Hematopoietic multipotent progenitor cell treated with erythropoietin and hydrocortisone succinate and interleukin-3 and kit ligand, for 4 days (in vitro differentiated cells): ENCODE measurements at regions not wholly inside any gene's neighbourhood (a gene's known extent, or its start where the extent isn't known, plus 50 kb on each side); places are given as distances from the start of the nearest gene placed in this dataset.
A peak's percentile ranks its signal among the peaks of the same experiment; 100 is the strongest.

ENCODE experiments used
- DNase-seq: peaks from one replicate; pipeline ENCODE4 v3.0.0-alpha.2; 2015

DNA sequence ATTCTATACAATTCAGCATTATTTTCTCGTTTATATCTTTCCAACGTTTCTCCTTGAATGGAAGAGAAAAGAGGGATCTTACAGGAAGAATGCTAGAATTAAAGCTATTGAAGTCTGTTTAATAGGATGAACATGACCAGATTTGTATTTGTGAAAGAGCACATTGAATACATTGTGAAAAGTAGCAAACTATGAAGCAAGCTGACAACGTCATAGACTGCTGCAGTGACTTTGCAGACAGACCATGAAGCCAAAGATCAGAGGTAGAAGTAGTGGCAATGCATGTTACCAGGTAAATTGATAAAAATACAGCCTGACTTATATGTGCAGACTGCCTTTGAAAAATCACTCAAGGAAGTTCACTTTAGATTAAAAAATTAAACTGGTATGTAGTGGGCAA is 146.1 kb downstream of the RASSF9 start:
- DNase-seq, result no peak

DNA sequence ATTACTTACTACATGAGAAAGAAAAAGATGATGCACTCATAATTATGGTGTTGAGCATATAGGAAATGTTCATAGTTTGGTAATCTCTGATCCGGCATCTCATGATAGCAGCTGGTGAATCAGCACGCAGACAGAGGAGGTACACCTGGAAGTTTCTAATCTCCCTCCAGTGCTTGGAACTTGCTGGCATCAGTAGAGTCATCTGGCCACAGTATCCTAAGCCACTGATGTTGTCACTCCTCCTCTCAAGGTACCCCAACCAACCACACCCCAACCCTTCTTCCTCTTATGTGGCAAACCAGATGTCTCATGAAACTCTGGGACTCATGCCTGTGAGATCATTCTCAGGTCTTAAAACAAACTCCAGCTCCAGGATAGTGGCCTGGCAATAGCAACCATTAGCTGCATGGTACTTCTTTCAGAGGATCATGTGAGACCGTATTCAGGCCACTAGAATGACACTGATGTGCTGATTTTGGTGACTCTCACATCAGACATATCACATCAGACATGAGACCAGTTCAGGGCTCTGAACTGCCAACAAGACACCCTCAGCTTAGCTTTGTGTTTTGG is 143.0 kb downstream of the RASSF9 start:
- peak; percentile 29 for DNase-seq

DNA sequence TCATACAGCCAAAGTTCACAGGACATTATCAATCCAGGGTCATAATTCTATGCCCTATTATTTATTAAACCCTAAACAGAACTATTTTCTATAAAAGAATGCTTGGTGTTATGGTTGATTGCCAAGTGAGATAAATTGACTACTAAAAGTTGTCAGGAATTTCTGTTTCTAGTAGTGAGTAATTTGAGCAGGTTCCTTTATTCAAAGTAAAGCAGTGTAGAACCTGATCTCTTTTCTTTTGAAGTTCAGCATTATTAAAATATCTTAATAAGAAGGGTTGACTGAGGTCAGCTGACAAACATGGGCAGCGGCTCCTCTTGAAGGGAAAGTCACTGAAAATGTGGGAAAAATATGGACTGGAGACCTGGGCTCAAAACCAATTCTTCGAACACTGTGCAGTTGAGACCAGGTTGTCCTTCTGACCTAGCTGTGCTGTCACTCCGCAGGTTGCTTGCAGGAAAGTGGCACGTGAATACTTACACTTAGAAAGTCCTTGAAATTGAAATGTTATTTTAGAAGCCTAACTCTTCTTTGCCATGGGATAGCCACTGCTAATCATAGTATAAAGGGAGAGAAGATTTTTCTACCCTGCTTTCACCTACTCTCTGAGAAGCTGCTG is 141.0 kb downstream of the RASSF9 start:
- no peak for DNase-seq

DNA sequence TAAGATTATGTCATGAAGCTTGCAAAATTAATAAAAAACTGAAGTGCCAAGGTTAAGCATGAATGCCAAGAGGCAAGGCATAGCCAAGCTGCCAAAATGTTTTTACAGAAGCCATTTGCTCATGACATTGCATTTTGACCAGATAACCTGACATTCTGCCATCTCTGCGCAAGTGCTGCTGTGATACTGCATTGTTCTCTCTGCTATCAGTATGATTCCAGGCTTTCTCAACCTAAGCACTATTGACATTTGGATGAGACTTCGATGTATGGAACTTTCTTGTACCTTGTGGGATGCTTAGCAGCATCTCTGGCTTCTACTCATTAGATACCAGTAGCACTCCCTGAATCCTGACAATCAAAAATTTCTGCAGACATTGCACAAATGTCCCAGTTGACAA is 139.2 kb downstream of the RASSF9 start:
- DNase-seq, result no peak

DNA sequence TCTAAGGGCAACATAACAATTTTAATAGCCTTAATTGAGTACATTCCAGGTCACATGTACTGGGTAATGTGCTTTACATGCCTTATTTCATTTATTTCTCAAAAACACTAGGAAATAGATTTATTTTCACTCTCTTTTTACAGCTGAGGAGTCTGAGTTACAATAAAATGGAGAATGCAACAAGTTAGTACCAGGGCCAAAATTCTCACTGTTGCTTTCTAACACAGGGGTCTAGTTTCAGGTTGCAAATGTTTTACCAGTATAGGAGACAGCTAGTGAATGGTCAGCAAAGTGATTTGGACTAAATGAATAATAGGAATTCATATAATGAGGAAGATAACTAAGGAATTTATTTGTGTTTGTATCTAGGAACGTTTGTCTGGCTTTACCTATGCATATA is 137.3 kb downstream of the RASSF9 start:
- no peak for DNase-seq

DNA sequence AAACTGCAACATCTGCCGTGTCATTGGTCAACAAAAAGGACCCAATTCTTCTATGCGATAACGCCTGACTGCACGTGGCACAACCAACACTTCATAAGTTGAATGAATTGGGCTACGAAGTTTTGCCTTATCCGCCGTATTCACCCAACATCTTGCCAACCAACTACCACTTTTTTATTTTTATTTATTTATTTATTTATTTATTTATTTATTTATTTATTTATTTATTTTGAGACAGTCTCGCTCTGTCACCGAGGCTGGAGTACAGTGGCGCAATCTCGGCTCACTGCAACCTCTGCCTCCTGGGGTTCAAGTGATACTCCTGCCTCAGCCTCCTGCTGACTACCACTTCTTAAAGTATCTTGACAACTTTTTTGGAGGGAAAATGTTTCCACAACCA is 127.4 kb downstream of the RASSF9 start:
- no peak for DNase-seq

DNA sequence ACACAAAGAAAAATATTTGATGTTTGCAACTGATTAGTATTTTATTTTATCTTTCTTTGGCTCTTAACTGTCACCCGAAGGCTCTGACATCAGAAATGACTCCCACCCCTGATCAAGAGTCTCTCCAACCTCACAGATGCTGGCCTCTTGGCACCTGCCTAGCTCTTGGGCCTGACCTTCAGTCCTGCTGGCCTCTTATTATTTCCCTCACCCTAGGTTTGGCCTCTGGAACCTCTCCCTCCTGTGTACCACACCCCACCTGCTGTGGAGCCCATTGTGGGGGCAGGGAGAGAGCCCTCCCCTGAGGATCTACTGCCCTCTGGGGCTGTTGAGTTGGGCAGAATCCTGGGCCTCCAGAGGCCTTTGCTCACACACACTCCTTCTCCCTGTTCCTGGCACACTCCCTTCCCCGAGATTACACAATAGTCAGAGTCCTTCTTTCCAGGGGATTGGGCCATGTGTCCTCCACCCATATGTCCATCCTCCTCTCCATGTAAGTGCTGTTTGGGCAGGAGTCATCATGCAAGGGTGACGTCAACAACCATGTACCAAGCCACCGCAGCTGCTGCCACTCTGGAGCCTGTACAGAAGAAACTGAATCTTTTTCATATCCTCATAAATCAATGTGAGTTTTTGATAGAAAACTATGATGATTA is 124.3 kb downstream of the RASSF9 start:
- DNase-seq, result no peak

DNA sequence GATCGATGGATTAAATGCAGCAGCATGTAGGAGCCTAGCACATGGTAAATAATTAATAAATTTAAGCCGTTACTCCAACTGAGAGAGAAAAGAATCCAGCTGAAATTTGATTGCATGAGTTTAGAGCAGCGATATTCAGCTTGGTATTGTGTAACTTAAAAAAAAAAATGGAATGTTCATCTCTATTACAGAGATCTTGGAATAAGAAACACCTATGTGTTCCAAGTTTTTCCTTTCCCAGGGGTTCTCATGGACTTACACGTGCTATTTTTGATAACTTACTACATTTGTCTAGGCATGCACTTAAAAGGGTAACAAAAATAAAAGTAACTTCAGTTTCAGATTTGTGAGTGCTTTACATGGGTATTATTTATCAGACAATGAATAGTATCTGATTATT is 122.8 kb downstream of the RASSF9 start:
- DNase-seq, result no peak

DNA sequence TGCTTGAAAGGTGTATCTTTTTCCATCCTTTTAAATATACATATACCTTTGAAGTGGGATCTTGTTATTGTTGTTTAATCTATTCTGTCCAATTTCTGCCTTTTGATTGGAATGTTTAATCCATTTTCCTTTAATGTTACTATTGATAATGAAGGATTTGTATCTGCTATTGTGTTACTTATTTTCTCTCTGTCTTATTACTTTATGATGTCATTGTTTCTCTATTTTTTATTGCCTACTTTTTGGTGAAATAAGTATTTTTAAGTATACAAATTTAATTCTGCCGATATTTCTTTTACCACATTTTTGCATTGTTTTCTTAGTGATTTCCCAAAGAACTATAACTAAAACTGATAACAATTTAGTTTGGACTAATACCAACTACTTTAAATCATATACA is 121.8 kb downstream of the RASSF9 start:
- DNase-seq, result no peak

DNA sequence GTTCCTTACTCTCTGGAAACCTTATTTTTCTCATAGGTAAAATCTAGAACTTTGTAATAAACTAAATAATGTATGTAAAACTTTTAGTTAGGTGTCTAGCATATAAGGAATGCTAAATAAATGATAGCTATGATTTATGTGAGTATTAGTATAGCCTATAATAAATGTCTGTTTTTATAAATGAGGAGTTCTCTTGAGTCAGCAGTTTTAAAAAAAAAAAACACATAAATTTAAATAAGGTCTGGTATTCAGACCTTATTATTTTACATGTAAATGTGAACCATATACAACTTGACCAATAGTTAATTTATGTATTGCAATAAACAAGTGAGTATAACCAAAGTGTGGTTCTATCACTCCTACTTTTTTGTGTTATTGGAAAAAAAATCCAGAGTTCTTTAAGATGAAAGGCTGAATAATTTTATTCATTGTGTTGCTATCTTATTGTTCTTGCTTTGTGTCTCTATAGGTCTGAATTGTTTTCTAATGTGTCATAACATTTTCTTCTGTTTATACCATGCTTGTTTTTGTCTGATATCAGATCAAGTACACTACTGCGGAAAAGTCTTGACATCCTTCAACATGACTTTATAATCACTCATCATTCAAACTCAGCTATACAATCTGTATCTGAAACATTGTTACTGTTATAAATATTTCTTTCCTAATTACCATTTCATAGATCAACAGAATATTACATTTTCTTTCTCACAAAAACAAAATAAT is 115.7 kb downstream of the RASSF9 start:
- no peak for DNase-seq

DNA sequence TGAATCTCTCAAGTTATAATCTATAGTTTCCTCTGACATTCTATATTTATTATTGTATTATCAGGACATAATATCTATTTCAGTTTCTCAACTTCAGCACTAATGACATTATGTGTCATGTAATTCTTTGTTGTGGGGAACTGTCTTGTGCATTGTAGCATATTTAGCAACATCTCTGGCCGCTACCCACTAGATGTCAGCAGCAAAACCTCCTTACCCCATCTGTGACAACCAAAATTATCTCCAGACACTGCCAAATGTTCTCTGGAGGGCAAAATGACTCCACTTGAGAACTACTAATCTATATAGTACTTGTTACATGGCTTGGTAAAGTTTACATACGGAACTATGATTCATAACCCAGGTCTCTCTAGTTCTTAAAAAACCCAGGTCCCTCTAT is 110.2 kb downstream of the RASSF9 start:
- DNase-seq, result peak; percentile 22

DNA sequence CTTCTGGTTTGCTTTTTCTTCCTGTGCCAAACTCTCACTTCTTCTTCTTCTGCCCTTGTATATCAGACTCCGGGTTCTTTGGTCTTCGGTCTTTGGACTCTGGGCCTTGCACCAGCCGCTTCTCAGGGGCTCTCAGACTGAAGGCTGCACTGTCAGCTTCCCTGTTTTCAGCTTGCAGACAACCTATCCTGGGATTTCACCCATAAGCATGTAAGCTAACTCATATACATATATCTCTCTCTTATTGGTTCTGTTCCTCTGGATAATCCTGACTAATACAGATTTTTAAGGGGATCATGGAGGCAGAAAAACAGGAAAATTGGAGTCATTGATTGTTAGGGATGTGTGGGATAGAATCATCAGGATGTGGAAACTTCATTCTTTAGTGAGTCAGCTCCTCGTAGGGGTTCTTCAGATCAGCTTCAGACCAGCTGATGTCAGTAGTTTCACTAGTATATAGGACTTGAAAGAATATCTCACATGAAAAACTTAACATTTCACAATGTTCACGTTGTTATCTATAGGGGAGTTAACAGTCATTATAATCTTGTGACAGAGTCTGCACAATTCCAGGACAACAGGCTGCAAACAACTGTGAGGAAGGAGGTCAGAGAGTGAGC is 102.9 kb downstream of the RASSF9 start:
- DNase-seq, result peak; percentile 4

DNA sequence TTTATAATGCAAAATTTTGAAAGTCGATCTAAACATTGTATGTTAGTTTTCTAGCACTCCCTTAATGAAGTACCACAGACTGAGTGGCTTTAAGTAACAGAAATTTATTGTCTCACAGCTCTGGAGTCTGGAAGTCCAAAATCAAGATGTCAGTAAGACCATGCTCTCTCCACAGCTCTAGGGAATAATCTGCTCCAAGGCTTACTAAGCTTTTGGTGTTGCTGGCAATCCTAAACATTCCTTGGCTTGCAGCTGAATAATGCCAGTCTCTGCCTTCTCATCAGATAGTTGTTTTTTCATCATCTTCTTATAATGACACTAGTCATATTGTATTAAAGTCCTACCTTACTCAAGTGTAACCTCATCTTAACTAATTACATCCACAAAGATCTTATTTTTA is 102.2 kb downstream of the RASSF9 start:
- DNase-seq, result no peak

DNA sequence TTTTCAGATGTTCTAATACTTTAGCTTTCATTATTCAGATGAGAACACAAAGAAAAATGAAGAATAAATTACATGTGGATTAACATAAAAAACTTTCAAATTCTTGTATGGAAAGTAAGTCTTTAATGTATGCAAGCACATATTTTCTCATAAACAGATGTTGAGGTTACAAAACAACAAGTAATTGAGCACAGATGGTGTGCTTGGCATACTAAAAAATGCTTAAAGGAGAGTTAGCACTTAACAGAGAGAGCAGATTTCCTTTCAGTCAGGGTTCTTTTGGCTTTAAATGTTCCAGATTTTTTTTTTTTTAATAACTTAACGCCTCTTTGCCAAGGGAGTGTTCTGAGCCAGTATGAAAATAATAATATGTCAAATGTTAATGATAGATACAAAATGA is 96.0 kb downstream of the RASSF9 start:
- DNase-seq, result no peak

DNA sequence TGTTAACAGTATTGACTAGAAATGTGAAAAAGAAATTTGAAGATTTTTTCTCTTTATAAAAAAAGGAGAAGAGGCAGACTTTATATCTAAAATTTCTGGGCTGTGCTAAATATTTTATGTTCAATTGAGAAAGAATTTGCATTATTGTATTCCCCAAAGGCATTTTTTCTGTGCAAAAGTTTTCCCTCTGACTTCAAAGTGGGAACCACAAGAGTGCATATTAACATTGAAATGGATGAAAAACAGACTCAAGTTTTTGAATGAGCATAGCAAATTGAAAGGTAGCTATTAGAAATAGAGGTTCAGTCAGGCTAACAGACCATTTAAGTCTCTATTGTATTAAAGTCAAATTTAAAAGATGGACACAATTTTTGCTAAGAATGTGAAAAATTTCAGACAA is 95.2 kb downstream of the RASSF9 start:
- DNase-seq, result no peak

DNA sequence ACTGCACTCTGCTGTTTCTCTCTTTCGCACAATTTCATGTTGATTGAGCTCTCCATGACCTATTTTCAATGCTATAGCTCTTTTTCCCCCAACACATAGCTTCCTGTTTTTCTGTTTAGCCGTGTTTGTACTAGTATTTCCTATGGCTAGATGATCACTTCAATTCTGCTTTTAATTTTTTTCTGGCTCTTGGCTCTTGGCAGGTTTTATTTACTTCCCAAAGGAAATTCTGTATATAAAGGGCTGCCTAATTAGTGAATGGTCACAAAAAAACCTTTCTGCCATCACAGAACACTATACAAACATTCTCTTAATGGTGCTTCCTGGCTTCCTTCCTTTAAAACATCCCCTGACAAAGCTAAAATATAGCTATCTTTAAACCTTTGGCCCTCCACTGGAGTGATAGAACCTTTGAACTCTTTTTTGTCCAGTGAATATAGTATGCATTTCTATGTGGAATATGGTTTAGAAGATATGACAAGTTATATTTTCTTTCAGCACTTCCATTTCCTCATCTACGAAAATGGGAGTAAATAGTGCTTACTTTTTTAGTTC is 88.2 kb downstream of the RASSF9 start:
- DNase-seq, result peak; percentile 10
